ENCODE measurements at regions not wholly inside any gene's neighbourhood (a gene's known extent, or its start where the extent isn't known, plus 50 kb on each side); places are given as distances from the start of the nearest gene placed in this dataset.

DNA sequence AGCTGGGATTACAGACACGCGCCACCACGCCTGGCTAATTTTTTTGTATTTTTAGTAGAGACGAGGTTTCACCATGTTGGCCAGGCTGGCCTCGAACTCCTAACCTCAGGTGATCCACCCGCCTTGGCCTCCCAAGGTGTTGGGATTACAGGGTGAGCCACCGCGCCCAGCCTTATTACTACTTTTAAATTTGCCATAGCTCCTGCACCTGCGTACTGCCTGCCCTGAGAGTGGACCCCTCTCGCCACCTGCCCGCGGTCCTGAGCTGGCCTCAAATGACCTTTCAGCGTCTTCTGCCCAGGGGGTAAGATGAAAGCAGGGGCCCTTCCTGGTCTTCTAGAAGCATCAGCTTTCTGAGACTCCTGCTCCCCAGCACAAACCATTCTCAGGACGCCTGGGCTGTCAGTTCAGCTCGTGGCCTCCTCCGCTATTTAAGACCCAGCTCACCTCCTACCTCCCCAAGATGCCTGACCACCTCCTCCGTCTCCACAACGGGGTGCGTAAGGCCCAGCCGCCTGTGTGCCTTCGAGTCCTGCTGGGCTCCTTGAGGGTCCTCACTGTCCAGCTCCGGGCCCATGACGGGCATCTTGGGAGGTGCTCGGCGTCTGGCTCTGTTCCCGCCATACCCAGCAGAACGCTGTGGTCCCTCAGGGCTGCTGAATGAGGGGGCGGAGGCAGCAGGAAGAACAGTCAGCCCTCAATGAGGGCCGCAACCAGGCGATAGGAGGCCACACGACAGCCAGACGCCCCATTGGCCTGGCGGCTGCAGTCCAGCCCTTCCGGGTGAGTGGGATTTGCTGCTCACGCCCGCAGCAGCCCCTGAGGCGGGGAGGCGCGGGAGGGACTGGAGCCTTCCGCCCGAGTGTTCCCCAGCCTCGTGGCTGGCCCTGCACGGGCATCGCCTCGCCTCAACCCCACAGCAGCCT lies 266.6 kb downstream of the TFCP2L1 start:
- TF ChIP-seq, protein P1, sequence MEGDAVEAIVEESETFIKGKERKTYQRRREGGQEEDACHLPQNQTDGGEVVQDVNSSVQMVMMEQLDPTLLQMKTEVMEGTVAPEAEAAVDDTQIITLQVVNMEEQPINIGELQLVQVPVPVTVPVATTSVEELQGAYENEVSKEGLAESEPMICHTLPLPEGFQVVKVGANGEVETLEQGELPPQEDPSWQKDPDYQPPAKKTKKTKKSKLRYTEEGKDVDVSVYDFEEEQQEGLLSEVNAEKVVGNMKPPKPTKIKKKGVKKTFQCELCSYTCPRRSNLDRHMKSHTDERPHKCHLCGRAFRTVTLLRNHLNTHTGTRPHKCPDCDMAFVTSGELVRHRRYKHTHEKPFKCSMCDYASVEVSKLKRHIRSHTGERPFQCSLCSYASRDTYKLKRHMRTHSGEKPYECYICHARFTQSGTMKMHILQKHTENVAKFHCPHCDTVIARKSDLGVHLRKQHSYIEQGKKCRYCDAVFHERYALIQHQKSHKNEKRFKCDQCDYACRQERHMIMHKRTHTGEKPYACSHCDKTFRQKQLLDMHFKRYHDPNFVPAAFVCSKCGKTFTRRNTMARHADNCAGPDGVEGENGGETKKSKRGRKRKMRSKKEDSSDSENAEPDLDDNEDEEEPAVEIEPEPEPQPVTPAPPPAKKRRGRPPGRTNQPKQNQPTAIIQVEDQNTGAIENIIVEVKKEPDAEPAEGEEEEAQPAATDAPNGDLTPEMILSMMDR (IDR thresholded peaks at IDR 0.05): no peak
- no peak for TF ChIP-seq TEAD4 (CRISPR knock-in tag; IDR thresholded peaks at IDR 0.05)
- TF ChIP-seq SP1 (CRISPR knock-in tag; conservative IDR thresholded peaks at IDR 0.05): peak; percentile 69
- peak; percentile 87 for TF ChIP-seq MAX (CRISPR knock-in tag; IDR thresholded peaks at IDR 0.05)
